Suprapubic skin (tissue), 4 donors: ENCODE measurements at regions not wholly inside any gene's neighbourhood (a gene's known extent, or its start where the extent isn't known, plus 50 kb on each side); places are given as distances from the start of the nearest gene placed in this dataset.

Source experiments
- EP300 ChIP-seq: sonication (generic); formaldehyde crosslinking; IDR thresholded peaks from one replicate; pipeline ENCODE4 v1.6.1; 2017; ENCODE audit warnings: antibody characterized with exemption
- POLR2A ChIP-seq, 2 donors: fragments of 450-650 bp; IDR thresholded peaks; one replicate each; pipeline ENCODE4 v1.6.1; 2017; ENCODE audit warnings: antibody characterized with exemption in 2 of 2, mild to moderate bottlenecking in 2 of 2, moderate library complexity in 2 of 2
- POLR2AphosphoS5 ChIP-seq, 3 donors: sonication (generic); formaldehyde crosslinking; IDR thresholded peaks; one replicate each; pipeline ENCODE4 v1.6.1; 2017; ENCODE audit warnings: antibody characterized with exemption in 3 of 3
- TF ChIP-seq, protein P1 (sequence below), 2 donors: fragments of 200-600 bp in 1 of 2; fragments of 450-650 bp in 1 of 2; sonication (generic) in 1 of 2; IDR thresholded peaks; one replicate each; pipeline ENCODE4 v1.5.1; 2016 to 2019; ENCODE audit warnings: antibody characterized with exemption in 2 of 2, mild to moderate bottlenecking in 1 of 2, moderate library complexity in 1 of 2

DNA sequence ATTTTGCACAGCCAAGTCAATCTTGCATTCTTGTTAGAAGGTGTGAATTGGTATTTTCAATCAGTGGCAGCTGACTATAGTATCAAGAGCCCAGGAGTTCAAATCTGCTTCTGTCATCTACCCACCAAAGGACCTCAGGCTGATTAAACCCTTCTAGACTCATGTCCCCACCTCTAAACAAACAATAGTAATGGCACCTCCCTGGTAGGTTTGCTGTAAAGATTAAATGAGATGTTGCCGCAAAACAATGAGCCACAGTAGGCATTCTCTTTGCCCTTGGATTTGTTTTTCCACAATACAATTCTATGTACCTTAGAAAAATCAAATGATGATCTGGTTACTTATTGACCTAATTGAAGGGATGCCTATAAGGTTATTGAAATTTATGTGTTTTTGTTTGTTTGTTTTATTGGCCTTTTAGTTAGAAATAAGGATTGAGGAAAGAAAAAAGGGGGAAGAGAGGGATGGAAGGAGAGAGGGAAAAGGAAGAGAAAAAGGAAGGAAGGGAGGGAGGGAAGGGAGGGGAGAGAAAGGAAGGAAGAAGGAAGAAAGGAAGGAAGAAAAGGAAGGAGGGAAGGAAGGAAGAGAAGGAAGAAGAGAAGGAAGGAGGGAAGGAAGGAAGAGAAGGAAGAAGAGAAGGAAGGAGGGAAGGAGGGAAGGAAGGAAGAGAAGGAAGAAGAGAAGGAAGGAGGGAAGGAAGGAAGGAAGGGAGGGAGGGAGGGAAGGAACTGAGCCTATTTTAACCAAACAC, 110.7 kb downstream of the ETS2 start:
- TF ChIP-seq, protein P1, sequence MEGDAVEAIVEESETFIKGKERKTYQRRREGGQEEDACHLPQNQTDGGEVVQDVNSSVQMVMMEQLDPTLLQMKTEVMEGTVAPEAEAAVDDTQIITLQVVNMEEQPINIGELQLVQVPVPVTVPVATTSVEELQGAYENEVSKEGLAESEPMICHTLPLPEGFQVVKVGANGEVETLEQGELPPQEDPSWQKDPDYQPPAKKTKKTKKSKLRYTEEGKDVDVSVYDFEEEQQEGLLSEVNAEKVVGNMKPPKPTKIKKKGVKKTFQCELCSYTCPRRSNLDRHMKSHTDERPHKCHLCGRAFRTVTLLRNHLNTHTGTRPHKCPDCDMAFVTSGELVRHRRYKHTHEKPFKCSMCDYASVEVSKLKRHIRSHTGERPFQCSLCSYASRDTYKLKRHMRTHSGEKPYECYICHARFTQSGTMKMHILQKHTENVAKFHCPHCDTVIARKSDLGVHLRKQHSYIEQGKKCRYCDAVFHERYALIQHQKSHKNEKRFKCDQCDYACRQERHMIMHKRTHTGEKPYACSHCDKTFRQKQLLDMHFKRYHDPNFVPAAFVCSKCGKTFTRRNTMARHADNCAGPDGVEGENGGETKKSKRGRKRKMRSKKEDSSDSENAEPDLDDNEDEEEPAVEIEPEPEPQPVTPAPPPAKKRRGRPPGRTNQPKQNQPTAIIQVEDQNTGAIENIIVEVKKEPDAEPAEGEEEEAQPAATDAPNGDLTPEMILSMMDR (IDR thresholded peaks at IDR 0.05): no peak
- TF ChIP-seq POLR2A (IDR thresholded peaks at IDR 0.05) (no peak), EP300 (no peak), POLR2AphosphoS5 (IDR thresholded peaks at IDR 0.05) (no peak)
